ENCODE measurements at regions not wholly inside any gene's neighbourhood (a gene's known extent, or its start where the extent isn't known, plus 50 kb on each side); places are given as distances from the start of the nearest gene placed in this dataset.

DNA sequence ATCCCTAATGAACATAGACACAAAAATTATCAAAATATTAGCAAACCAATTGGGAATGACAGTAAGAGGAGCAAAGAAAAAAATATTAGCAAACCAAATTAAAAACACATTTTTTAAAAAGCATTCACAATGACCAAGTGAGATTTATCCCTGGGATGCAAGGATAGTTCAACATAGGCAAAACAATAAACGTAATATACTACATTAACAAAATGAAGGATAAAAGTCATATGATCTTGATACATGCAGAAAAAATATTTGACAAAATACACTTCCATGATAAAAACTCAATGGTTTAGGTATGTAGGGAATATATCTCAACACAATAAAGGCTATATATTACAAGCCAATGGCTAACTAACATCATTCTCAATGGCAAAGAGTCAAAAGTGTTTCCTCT, 83.3 kb downstream of the CRPPA start:
- FAIRE-seq (no peak), ATAC-seq (no peak), DNase-seq (ENCODE audit: extremely low read depth in 1 of 4, low spot score in 3 of 4) (no peak)
- Histone ChIP-seq H3K4me1 (replicated peaks in 1 of 2; ENCODE audit: control insufficient read depth in 2 of 2, insufficient read depth in 2 of 2, low read length in 2 of 2) (no peaks in the 10 kb centered on the region), H3K4me2 (ENCODE audit: insufficient read depth, low read length) (no peak overlapping the region), H3K9me1 (ENCODE audit: control insufficient read depth, insufficient read depth, low read length) (no peaks in the 10 kb centered on the region), H4K20me1 (replicated peaks; ENCODE audit: control insufficient read depth, insufficient read depth, low read length) (no peaks in the 10 kb centered on the region), H3K27me3 (ENCODE audit: control insufficient read depth in 2 of 2, insufficient read depth in 2 of 2, low read length in 2 of 2) (no peaks in the 10 kb centered on the region), H3K4me3 (no peak overlapping the region), H3K36me3 (ENCODE audit: control insufficient read depth, insufficient read depth, low read length) (no peaks in the 10 kb centered on the region; the same call in 1 of the 3 replicates), H3K9me3 (replicated peaks; ENCODE audit: control insufficient read depth, insufficient read depth, low read depth, low read length) (peaks cover 10% of the 10 kb centered on the region), H3K27ac (ENCODE audit: extremely low read depth, low read depth, low read length) (no peak overlapping the region), H3K9ac (ENCODE audit: insufficient read depth in 1 of 2, low read depth in 2 of 2, low read length in 2 of 2) (no peak overlapping the region), H2AFZ (ENCODE audit: low read depth, low read length) (no peak overlapping the region), H3K79me2 (ENCODE audit: control insufficient read depth, insufficient read depth, low read length) (peaks cover 5% of the 10 kb centered on the region; the same call in 1 of the 3 replicates)
- in situ Hi-C loops (cut with MboI) (no loop called here), intact Hi-C loops (cut with micrococcal nuclease) (no loop called here)
- POLR2A ChIA-PET = interaction anchor here (0.8 kb wide), 1 partner anchor 11 kb away, joined by 3 read pairs; no protein-coding TSS in a partner anchor
- WGBS (ENCODE audit: insufficient coverage, low coverage, missing lambda C conversion rate) = 88% methylated on average over 1 of the region's 1 CpG
- no TSS peak for BruUV-seq (replicated peaks)
- CTCF ChIA-PET (ENCODE audit: low intra/inter-chr PET ratio) = no interaction called here
- TF ChIP-seq ILF3 (IDR thresholded peaks at IDR 0.05; ENCODE audit: borderline replicate concordance) (no peak), ZNF507 (tag; conservative IDR thresholded peaks at IDR 0.05) (peak; percentile 91), ZNF444 (CRISPR knock-in tag; IDR thresholded peaks at IDR 0.05) (no peak), PHF21A (IDR thresholded peaks at IDR 0.05; ENCODE audit: borderline replicate concordance, low read depth) (no peak), ZNF274 (IDR thresholded peaks at IDR 0.05; ENCODE audit: borderline replicate concordance, low read depth, low read length) (no peak), LEF1 (IDR thresholded peaks at IDR 0.05) (no peak), HNRNPK (IDR thresholded peaks at IDR 0.05; ENCODE audit: low read depth, low read length, poor library complexity, severe bottlenecking) (no peak), CBX3 (IDR thresholded peaks at IDR 0.05; ENCODE audit: borderline replicate concordance in 1 of 2, low read length in 2 of 2) (peak in 1 of 2 experiments; percentile 20; a peak in 1 of 3 replicates), ZNF324 (CRISPR knock-in tag; IDR thresholded peaks at IDR 0.05) (peak; percentile 87), NFIC (IDR thresholded peaks at IDR 0.05) (no peak), TSHZ1 (CRISPR knock-in tag; IDR thresholded peaks at IDR 0.05) (no peak), KLF10 (CRISPR knock-in tag; IDR thresholded peaks at IDR 0.05) (no peak), ZSCAN32 (CRISPR knock-in tag; IDR thresholded peaks at IDR 0.05) (no peak), MCM3 (IDR thresholded peaks at IDR 0.05) (no peak)
- TF ChIP-seq, protein P1, sequence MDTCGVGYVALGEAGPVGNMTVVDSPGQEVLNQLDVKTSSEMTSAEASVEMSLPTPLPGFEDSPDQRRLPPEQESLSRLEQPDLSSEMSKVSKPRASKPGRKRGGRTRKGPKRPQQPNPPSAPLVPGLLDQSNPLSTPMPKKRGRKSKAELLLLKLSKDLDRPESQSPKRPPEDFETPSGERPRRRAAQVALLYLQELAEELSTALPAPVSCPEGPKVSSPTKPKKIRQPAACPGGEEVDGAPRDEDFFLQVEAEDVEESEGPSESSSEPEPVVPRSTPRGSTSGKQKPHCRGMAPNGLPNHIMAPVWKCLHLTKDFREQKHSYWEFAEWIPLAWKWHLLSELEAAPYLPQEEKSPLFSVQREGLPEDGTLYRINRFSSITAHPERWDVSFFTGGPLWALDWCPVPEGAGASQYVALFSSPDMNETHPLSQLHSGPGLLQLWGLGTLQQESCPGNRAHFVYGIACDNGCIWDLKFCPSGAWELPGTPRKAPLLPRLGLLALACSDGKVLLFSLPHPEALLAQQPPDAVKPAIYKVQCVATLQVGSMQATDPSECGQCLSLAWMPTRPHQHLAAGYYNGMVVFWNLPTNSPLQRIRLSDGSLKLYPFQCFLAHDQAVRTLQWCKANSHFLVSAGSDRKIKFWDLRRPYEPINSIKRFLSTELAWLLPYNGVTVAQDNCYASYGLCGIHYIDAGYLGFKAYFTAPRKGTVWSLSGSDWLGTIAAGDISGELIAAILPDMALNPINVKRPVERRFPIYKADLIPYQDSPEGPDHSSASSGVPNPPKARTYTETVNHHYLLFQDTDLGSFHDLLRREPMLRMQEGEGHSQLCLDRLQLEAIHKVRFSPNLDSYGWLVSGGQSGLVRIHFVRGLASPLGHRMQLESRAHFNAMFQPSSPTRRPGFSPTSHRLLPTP (IDR thresholded peaks at IDR 0.05; ENCODE audit: borderline replicate concordance, extremely low read depth, insufficient read length) = no peak
